MV-4-11 (cell line): ENCODE measurements at regions not wholly inside any gene's neighbourhood (a gene's known extent, or its start where the extent isn't known, plus 50 kb on each side); places are given as distances from the start of the nearest gene placed in this dataset.

Experiments
- DNase-seq: peaks from one replicate; lab custom pipeline; 2025; lab: John Stamatoyannopoulos, UW

DNA sequence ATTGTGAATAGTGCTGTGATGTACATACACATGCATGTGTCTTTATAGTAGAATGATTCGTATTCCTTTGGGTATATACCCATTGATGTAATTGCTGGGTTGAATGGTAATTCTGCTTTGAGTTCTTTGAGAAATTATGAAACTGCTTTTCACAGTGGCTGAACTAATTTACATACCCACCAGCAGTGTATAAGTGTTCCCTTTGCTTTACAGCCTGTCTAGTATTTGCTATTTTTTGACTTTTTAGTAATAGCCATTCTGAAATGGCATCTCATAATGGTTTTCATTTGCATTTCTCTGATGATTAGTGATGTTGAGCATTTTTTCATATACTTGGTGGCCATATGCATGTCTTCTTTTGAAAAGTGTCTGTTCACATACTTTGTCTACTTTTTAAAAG, 54.5 kb upstream of the FAM78B start:
- DNase-seq: no peak

DNA sequence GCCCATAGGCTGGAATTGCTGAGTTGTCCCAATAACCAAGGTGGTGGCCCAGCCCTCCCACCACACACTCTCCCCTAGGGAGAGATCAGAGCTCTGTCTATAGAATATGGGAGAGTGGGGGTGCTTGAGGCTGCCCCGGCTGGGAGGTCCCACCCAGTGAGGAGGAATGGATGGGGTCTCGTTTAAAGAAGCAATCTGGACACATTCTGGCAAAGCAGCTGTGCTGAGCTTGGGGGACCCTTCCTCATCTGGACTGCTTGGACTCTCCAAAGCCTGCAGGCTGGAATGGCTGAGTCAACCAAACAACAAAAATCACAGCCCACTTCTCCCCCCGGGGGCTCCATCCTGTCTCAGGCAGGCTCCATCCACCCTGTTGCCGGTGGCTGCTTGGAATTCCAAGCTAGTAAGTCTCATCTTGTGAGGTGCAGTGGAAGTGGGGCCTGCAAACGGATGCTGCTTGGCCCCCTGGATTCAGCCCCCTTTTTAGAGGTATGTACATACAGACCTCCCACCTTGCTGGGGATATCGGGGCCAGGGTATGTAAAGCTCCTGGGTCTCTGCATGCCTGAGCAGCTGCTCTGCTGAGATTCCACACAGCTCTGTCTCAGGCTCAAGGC, 67.1 kb upstream of the FAM78B start:
- no peak for DNase-seq

- no peak for DNase-seq
Observed at GRCh38 chr1:166235728-166236127, 68.9 kb upstream of the FAM78B start.

DNA sequence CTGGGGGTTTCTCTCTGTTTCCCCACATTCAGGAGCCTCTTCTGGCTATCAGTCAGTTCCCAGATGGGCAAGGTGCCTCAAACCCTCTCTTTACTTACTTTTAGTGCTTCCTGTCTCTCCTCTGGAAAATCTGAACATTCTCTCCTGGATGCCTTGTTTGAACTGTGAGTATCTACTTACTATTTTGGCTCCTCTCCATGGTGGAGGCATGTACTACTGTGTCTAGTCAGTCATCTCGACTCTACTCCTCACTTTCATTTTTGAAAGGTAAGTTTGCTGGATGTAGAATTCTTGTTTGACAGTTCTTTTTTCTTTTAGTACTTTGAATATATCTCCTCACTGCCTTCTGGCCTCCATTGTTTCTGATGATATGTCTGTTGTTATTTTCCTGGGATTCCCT, 70.9 kb upstream of the FAM78B start:
- DNase-seq: no peak

DNA sequence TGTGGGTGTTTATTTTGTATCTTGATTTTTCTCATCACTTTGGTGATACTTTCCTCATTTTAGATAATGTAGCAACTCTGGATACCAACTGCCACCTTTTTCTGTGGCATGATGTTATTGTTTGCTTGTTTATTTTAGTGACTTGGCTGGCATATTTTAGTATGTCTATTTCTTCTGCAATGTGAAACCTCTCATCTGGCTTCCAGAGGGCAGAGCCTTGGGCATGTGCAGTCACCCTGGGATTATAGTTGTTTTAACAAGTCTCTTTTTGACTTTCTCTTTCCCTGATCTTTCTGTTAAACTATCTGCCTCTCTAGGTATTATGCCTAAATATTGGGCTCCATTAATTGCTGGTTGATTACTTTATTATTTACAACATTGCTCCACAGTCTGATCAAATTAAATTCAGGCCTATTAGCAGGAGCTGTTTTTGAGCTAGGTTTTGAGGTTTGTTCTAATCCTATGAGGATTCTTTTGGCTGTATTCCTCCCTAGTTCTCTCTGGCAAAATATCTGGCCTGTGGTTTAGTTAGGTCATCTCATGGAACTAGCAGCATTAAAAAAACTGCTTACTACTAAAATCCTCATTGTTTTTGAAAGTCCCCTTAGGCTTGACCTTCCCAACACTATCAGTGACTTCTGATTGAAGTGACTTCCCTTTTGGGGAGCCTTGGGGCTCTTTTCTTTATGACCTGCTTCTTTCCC, 86.4 kb upstream of the FAM78B start:
- DNase-seq: no peak

GRCh38 chr1:166258017-166258416, 91.2 kb upstream of the FAM78B start:
- DNase-seq: no peak

DNA sequence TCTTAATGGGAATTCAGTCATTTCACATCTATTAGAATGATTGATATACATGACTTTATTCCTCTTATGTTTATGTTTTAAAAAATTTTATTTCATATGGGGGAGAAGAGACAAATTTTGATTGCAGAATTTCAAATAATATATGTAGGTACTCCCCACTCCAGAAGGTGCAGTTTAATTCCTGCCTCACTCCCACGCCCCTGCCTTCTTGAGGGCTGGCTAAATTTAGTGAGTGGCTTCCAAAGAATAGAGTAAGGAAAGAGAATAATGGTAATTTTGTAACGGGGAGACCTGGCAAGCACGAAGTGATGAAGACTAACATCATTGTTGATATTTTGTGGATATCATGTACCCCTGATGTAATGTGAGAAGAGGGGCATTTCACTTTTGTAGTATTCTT, 94.7 kb upstream of the FAM78B start:
- no peak for DNase-seq

- DNase-seq: no peak
Observed at GRCh38 chr1:166270476-166271150, 103.8 kb upstream of the FAM78B start.

DNA sequence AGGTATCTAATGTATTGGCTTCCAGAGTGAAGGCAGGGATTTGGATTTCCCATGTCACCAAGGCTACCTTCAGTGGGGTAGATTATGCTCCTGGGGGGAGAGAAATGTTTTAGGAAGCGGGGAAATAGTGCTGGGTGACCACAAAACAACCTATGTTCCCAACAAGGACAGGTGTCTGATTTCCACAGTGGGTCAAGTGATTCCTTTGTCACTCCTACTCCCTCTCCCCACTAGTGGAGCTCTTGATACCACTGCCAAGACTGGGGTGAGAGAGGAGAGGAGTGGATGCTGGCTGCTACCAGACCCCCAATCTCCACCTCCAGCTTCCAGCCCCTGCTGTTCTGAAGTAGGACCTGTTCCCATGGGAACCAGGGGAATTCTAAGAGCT, 104.3 kb upstream of the FAM78B start:
- no peak for DNase-seq

GRCh38 chr1:166272155-166272554, 105.4 kb upstream of the FAM78B start:
- no peak for DNase-seq

DNA sequence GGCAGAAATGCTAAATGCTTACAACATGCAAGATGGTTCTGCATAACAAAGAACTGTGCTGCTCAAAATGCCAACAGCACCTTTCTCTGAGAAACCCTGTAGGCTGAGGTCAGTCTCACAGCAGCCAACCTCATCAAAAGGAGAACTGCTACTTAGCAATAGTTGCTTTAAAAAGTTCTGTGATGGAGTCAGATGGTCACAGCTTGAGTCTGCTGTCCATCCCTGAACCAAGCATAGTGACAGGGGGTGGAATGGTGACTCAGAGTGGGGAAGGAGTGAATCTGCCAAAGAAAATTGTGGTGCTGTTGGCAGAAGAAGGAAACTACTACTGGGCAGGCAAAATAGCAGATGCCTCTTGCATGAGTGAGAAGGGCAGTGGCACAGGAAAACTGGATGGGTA, 106.0 kb upstream of the FAM78B start:
- DNase-seq: no peak

DNA sequence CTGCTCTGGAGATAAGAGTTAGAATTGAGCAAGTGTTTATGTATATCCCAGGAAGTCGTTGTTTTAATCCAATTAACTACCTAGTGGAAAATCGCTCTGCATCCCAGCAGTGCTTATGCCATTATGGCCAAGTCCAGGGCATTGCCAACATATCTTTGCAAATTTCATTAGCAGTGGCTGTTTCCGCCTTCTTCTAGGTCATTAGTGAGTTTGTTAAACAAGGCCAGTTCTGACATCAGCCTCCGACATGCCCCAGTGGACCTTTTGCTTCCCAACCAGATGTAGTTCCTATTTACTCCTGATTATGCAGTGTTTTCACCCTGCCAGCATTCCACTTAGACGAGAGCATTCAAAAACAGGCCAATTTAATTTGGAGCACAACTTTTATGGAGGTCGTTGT, 106.8 kb upstream of the FAM78B start:
- DNase-seq: no peak

DNA sequence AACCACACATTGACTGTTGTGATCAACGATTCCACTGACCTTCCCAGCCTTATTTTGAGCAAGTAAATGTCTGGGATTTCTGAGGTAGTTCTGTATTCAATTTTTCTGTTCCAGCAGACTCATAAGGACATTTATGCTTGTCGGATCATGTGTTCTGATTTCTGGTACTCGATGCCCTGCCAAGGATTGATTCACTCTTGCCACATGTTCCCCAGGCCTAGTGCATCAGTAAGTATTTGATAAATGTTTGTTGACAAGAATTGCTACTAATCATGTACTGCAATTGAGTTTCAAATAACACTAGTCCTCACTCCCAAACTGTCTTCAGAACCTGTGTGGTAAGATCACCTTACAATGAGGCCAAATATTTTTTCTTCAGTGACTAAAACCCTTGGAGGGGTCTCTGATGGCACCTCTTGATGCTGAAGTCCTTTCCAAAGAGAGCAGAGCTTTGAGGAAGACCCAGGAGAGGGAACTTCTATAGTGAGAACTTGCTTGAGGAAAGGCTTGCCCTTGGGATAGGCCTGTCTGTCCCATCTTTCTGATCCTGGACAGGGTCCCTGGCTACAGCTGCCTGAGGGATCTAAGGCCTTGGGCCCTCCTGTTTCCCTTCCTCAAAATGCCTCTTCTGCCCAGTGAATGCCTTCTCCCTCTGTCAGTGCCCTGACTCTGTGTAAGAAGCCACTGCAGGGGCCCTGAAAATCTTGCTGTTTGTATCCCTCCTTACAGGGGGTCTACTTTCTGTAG, 115.8 kb upstream of the FAM78B start:
- no peak for DNase-seq

GRCh38 chr1:166283190-166283589, 116.4 kb upstream of the FAM78B start:
- DNase-seq: no peak

GRCh38 chr1:166283600-166283999, 116.8 kb upstream of the FAM78B start:
- no peak for DNase-seq

GRCh38 chr1:166289309-166290050, 122.7 kb upstream of the FAM78B start:
- no peak for DNase-seq

DNA sequence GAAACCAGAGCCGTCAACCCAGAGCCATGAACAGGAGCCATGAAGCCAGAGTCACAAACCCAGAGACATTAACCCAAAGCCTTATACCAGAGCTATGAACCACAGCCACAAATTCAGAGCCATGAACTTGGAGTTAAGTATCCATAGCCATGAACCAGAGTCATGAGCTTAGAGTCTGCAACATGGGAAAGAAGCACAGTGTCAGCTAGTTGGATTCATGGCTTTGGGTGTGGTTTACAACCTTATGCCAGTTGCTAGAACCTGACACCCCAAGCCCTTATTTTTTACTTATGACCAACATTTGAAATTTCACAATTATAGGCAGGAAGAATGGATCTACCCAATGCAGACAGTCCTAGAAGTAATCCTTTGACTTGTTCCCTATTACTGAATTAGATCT, 128.9 kb upstream of the FAM78B start:
- DNase-seq: no peak

- no peak for DNase-seq
Observed at GRCh38 chr1:166297993-166298392, 131.2 kb upstream of the FAM78B start.

- DNase-seq: no peak
Observed at GRCh38 chr1:166300767-166301166, 134.0 kb upstream of the FAM78B start.

GRCh38 chr1:166302989-166303758, 136.4 kb upstream of the FAM78B start:
- no peak for DNase-seq

DNA sequence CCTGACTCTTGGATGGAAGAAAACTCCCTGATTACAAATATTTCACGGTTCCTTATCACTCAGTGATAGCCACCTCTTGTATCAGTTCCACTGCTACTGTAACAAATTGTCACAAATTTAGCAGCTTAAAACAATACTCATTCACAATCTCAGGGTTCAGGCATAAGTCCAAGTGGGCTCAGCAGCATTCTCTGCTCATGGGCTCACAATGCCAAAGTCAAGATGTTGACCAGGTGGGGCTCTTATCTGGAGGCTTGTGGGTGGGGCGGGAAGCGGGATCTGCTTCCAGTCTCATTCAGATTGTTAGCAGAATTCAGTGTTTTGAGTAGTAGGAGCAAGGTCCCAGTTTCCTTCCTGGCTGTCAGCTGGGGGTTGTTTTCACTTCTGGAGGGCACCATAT, 137.3 kb upstream of the FAM78B start:
- no peak for DNase-seq
